GM12864 (cell line): ENCODE measurements at regions not wholly inside any gene's neighbourhood (a gene's known extent, or its start where the extent isn't known, plus 50 kb on each side); places are given as distances from the start of the nearest gene placed in this dataset.

Source experiments
- DNase-seq: peaks from one replicate; pipeline ENCODE4 v3.0.0-alpha.2; 2011; ENCODE audit warnings: low read depth
- H3K4me3 ChIP-seq: 2 replicates; pipeline ENCODE4 v1.5.1; 2011; ENCODE audit warnings: mild to moderate bottlenecking, low read depth, low read length, control low read depth
- CTCF ChIP-seq: IDR thresholded peaks from 2 replicates; pipeline ENCODE4 v1.5.1; 2011; ENCODE audit warnings: low read depth, mild to moderate bottlenecking, moderate library complexity, low read length, control low read depth, inconsistent platforms; ENCODE audit errors: missing control alignments

- TF ChIP-seq CTCF: no peak
- no peak overlapping the region for H3K4me3 ChIP-seq
Measured at GRCh38 chr7:10079572-10079971, 894.1 kb upstream of the PHF14 start.

GRCh38 chr7:10082896-10083295, 890.8 kb upstream of the PHF14 start:
- no peak for DNase-seq
- TF ChIP-seq CTCF: no peak
- no peak overlapping the region for H3K4me3 ChIP-seq

More at GRCh38 chr7:10079572-10079971, 894.1 kb upstream of the PHF14 start:
- no peak for DNase-seq

GRCh38 chr7:10083766-10084165, 889.9 kb upstream of the PHF14 start:
- no peak for DNase-seq
- H3K4me3 ChIP-seq: no peak overlapping the region
- TF ChIP-seq CTCF: no peak

GRCh38 chr7:10085231-10085630, 888.4 kb upstream of the PHF14 start:
- no peak overlapping the region for H3K4me3 ChIP-seq

GRCh38 chr7:10100572-10100971, 873.1 kb upstream of the PHF14 start:
- TF ChIP-seq CTCF: no peak
- no peak overlapping the region for H3K4me3 ChIP-seq
- DNase-seq: no peak

More at GRCh38 chr7:10085231-10085630, 888.4 kb upstream of the PHF14 start:
- no peak for DNase-seq
- no peak for TF ChIP-seq CTCF

- no peak for TF ChIP-seq CTCF
- no peak overlapping the region for H3K4me3 ChIP-seq
- DNase-seq: no peak
Measured at GRCh38 chr7:10101351-10101750, 872.3 kb upstream of the PHF14 start.

GRCh38 chr7:10104292-10104691, 869.4 kb upstream of the PHF14 start:
- DNase-seq: no peak
- H3K4me3 ChIP-seq: no peak overlapping the region
- no peak for TF ChIP-seq CTCF
